ENCODE measurements at regions not wholly inside any gene's neighbourhood (a gene's known extent, or its start where the extent isn't known, plus 50 kb on each side); places are given as distances from the start of the nearest gene placed in this dataset.

- no peaks in the 10 kb centered on the region for H3K27me3 ChIP-seq
- H3K27ac ChIP-seq = peak overlapping the region; percentile 41 to 62
- peaks cover 0 to 24% (median 6%) of the 10 kb centered on the region in 4 donors for H3K4me1 ChIP-seq
- no peak for TF ChIP-seq CTCF (IDR thresholded peaks at IDR 0.05)
- no peak for DNase-seq
- H3K36me3 ChIP-seq = no peaks in the 10 kb centered on the region
- H3K4me3 ChIP-seq = no peak overlapping the region
- intact Hi-C loops (cut with DNase I; ENCODE audit: low total_unique reads) = no loop called here
- peaks cover 0 to 14% (median 10%) of the 10 kb centered on the region in 3 donors for H3K9me3 ChIP-seq
Observed at GRCh38 chr11:26827567-26828081, 105.8 kb upstream of the SLC5A12 start.

GRCh38 chr11:26828288-26828687 lies 106.4 kb upstream of the SLC5A12 start:
- intact Hi-C loops (cut with DNase I; ENCODE audit: low total_unique reads) = no loop called here
- DNase-seq = no peak
- peak overlapping the region; percentile 41 to 62 for H3K27ac ChIP-seq
- peaks cover 0 to 14% (median 10%) of the 10 kb centered on the region in 3 donors for H3K9me3 ChIP-seq
- TF ChIP-seq CTCF (IDR thresholded peaks at IDR 0.05) = no peak
- H3K27me3 ChIP-seq = no peaks in the 10 kb centered on the region
- peaks cover 0 to 24% (median 6%) of the 10 kb centered on the region in 4 donors for H3K4me1 ChIP-seq
- no peak overlapping the region for H3K4me3 ChIP-seq
- H3K36me3 ChIP-seq = no peaks in the 10 kb centered on the region

GRCh38 chr11:26830218-26830617 lies 108.4 kb upstream of the SLC5A12 start:
- no peak for TF ChIP-seq CTCF (IDR thresholded peaks at IDR 0.05)
- Histone ChIP-seq H3K36me3 (no peaks in the 10 kb centered on the region), H3K4me1 (peaks cover 0 to 24% (median 6%) of the 10 kb centered on the region in 4 donors), H3K27ac (no peak overlapping the region), H3K4me3 (no peak overlapping the region), H3K27me3 (no peaks in the 10 kb centered on the region), H3K9me3 (no peaks in the 10 kb centered on the region)
- no peak for DNase-seq
- intact Hi-C loops (cut with DNase I; ENCODE audit: low total_unique reads) = loop anchor here (10.0 kb wide), 1 partner anchor 165 kb away; the partner anchor contains the start of gene FIBIN

GRCh38 chr11:26830757-26831156 lies 108.9 kb upstream of the SLC5A12 start:
- Histone ChIP-seq H3K4me3 (no peak overlapping the region), H3K36me3 (no peaks in the 10 kb centered on the region), H3K4me1 (peaks cover 0 to 24% (median 6%) of the 10 kb centered on the region in 4 donors), H3K27ac (no peak overlapping the region), H3K9me3 (no peaks in the 10 kb centered on the region), H3K27me3 (no peaks in the 10 kb centered on the region)
- no peak for TF ChIP-seq CTCF (IDR thresholded peaks at IDR 0.05)
- intact Hi-C loops (cut with DNase I; ENCODE audit: low total_unique reads) = loop anchor here (10.0 kb wide), 1 partner anchor 164 kb away; the partner anchor contains the start of gene FIBIN
- DNase-seq = no peak

- H3K27ac ChIP-seq = no peak overlapping the region
- no peaks in the 10 kb centered on the region for H3K36me3 ChIP-seq
- DNase-seq = no peak
- H3K4me3 ChIP-seq = no peak overlapping the region
- intact Hi-C loops (cut with DNase I; ENCODE audit: low total_unique reads) = loop anchor here (10.0 kb wide), 1 partner anchor 160 kb away; the partner anchor contains the start of gene FIBIN
- peaks cover 0 to 10% (median 1%) of the 10 kb centered on the region in 4 donors for H3K4me1 ChIP-seq
- no peaks in the 10 kb centered on the region for H3K27me3 ChIP-seq
- TF ChIP-seq CTCF (IDR thresholded peaks at IDR 0.05) = no peak
- H3K9me3 ChIP-seq = no peaks in the 10 kb centered on the region
Observed at GRCh38 chr11:26834601-26835000, 112.7 kb upstream of the SLC5A12 start.
